T-cell (primary cell): ENCODE measurements at regions not wholly inside any gene's neighbourhood (a gene's known extent, or its start where the extent isn't known, plus 50 kb on each side); places are given as distances from the start of the nearest gene placed in this dataset.

Source experiments
- ATAC-seq, 4 experiments: fragments of 200-7000 bp in 3 of 4; fragments of 150-1000 bp in 1 of 4; cut with Tn5 transposase; replicated peaks in 1 of 4; 1 replicate in 3 of 4; 2 replicates in 1 of 4; pipeline ENCODE4 v1.10.0; 2021; ENCODE audit warnings: moderate library complexity in 3 of 4, mild to moderate bottlenecking in 2 of 4, moderate number of reproducible peaks in 1 of 4
- CTCF ChIA-PET, 2 donors: fragments of 300-600 bp; sonication (Branson Sonifier 250); formaldehyde crosslinking; loops; one replicate each; lab custom pipeline; 2022; ENCODE audit warnings: antibody characterized with exemption in 2 of 2; lab: Charles Lee
- POLR2A ChIA-PET, 2 donors: fragments of 300-600 bp; sonication (Branson Sonifier 250); formaldehyde crosslinking; loops; one replicate each; lab custom pipeline; 2022; ENCODE audit warnings: antibody characterized with exemption in 2 of 2; lab: Charles Lee
- DNase-seq, 35 experiments: peaks; one replicate each; pipeline versions ENCODE4 v3.0.0 to v3.0.0-alpha.2; 2013 to 2023
- H3K27ac ChIP-seq: one replicate; pipeline ENCODE4 v1.5.1; 2013; ENCODE audit warnings: low read length
- H3K27me3 ChIP-seq, 2 experiments: replicated peaks in 1 of 2; 1 replicate in 1 of 2; 2 replicates in 1 of 2; pipeline versions ENCODE4 v1.6.1 to v1.7.0; 2013; ENCODE audit warnings: low read length in 1 of 2, mixed read lengths in 1 of 2; ENCODE audit not compliant: control insufficient read depth in 2 of 2, insufficient read depth in 2 of 2; ENCODE audit errors: extremely low read depth in 1 of 2
- H3K36me3 ChIP-seq, 2 donors: 1 replicate in 1 of 2; 2 replicates in 1 of 2; pipeline versions ENCODE4 v1.6.1 to v1.7.0; 2013; ENCODE audit warnings: low read length in 1 of 2; ENCODE audit not compliant: control insufficient read depth in 2 of 2, insufficient read depth in 1 of 2; ENCODE audit errors: extremely low read depth in 1 of 2
- H3K4me1 ChIP-seq, 2 experiments: 1 replicate in 1 of 2; 2 replicates in 1 of 2; pipeline versions ENCODE4 v1.6.1 to v1.7.0; 2013; ENCODE audit warnings: low read length in 2 of 2, mixed read lengths in 1 of 2; ENCODE audit not compliant: insufficient read depth in 2 of 2, control insufficient read depth in 1 of 2; ENCODE audit errors: extremely low read depth in 1 of 2
- H3K4me3 ChIP-seq, 2 donors: 1 replicate in 1 of 2; 2 replicates in 1 of 2; pipeline versions ENCODE4 v1.5.1 to v1.7.0; 2013; ENCODE audit warnings: mild to moderate bottlenecking in 2 of 2, low read length in 1 of 2, moderate library complexity in 1 of 2; ENCODE audit not compliant: control insufficient read depth in 1 of 2; ENCODE audit errors: extremely low read depth in 1 of 2
- H3K9me3 ChIP-seq: 2 replicates; pipeline ENCODE4 v1.7.0; 2013
- H3K27ac Mint-ChIP-seq, 2 donors: one replicate each; pipeline ENCODE4 v1.8.0; 2020 to 2021; ENCODE audit warnings: mild to moderate bottlenecking in 2 of 2, mixed read lengths in 2 of 2
- H3K27me3 Mint-ChIP-seq, 2 donors: one replicate each; pipeline ENCODE4 v1.8.0; 2021 to 2022; ENCODE audit warnings: mixed read lengths in 2 of 2
- H3K36me3 Mint-ChIP-seq: one replicate; pipeline ENCODE4 v1.8.0; 2021; ENCODE audit warnings: mixed read lengths
- H3K4me1 Mint-ChIP-seq, 3 donors: one replicate each; pipeline ENCODE4 v1.8.0; 2020 to 2022; ENCODE audit warnings: mixed read lengths in 3 of 3, mild to moderate bottlenecking in 1 of 3
- H3K4me3 Mint-ChIP-seq, 3 donors: one replicate each; pipeline ENCODE4 v1.8.0; 2020 to 2022; ENCODE audit warnings: mild to moderate bottlenecking in 3 of 3, mixed read lengths in 3 of 3, moderate library complexity in 3 of 3
- H3K9me3 Mint-ChIP-seq, 3 donors: one replicate each; pipeline ENCODE4 v1.8.0; 2020 to 2022; ENCODE audit warnings: mixed read lengths in 3 of 3
- WGBS: methylation state at CpG from one replicate; pipeline ENCODE4 v1.1.5; 2013; ENCODE audit warnings: missing lambda C conversion rate; ENCODE audit not compliant: insufficient coverage; 5-methylcytosine and 5-hydroxymethylcytosine counted together

DNA sequence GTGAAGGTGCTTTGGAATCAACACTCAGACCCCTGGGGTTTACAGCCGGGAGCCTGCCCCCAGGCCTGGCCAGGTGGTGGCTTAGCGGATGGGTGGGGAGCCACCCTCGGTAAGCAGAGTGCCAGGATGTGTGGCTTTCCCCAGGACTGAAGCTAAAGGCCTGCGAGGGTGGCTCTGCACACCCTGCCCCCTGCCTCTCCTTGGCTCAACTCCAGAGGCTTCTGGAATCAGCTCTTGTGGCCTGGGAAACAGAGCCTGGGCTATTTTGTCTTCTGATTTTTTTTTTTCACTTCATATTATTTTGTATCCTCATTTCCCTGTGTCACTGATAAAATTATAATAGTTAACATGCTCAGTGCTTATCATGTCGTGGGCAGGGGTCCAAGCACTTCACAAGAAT, 79.8 kb downstream of the RHOB start:
- CTCF ChIA-PET = interaction anchor here in 1 of 2 donors (0.6 kb wide), 1 partner anchor 56 kb away, joined by 4 read pairs; no protein-coding TSS in a partner anchor
- H3K27me3 ChIP-seq = peaks cover 0 to 5% of the 10 kb centered on the region in 2 experiments
- WGBS = 70% methylated on average over 4 of the region's 5 CpGs
- no peak overlapping the region for H3K4me3 ChIP-seq
- no peak overlapping the region for H3K4me3 Mint-ChIP-seq
- ATAC-seq (no peak), DNase-seq (no peak)
- H3K27me3 Mint-ChIP-seq = peaks cover 4 to 9% of the 10 kb centered on the region in 2 donors
- POLR2A ChIA-PET = no interaction called here
- H3K36me3 ChIP-seq = no peaks in the 10 kb centered on the region
- H3K4me1 ChIP-seq = no peaks in the 10 kb centered on the region
- peaks cover 0 to 4% (median 3%) of the 10 kb centered on the region in 3 donors for H3K4me1 Mint-ChIP-seq
- no peaks in the 10 kb centered on the region for H3K9me3 ChIP-seq
- H3K9me3 Mint-ChIP-seq = no peaks in the 10 kb centered on the region
- H3K27ac ChIP-seq = no peak overlapping the region
- no peak overlapping the region for H3K27ac Mint-ChIP-seq
- no peaks in the 10 kb centered on the region for H3K36me3 Mint-ChIP-seq

DNA sequence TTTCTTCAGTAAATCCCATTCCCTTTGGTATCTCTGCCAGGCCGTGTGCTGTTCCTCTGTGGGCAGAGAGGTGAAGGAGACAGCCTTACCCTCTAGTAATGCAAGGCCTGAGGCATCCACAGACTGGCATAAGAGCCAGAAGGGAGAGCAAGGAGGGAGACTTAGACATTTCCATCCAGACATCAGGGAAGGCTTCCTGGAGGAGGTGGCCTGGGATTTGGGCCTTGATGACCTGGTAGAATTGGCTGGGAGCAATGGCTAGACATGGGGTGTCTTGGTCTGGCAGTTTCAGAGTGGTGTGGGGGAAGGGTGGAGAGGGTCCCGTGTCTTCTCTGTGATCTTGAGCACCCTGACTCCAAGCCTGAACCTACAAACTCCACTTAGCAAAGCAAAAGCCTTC, 81.8 kb downstream of the RHOB start:
- DNase-seq (no peak), ATAC-seq (no peak)
- Histone ChIP-seq H3K36me3 (no peaks in the 10 kb centered on the region), H3K27me3 (peaks cover 0 to 10% of the 10 kb centered on the region in 2 experiments), H3K4me1 (no peaks in the 10 kb centered on the region), H3K27ac (no peak overlapping the region), H3K4me3 (no peak overlapping the region), H3K9me3 (no peaks in the 10 kb centered on the region)
- no peak overlapping the region for H3K4me3 Mint-ChIP-seq
- no peak overlapping the region for H3K27ac Mint-ChIP-seq
- CTCF ChIA-PET = no interaction called here
- no peaks in the 10 kb centered on the region for H3K9me3 Mint-ChIP-seq
- POLR2A ChIA-PET = no interaction called here
- no peaks in the 10 kb centered on the region for H3K36me3 Mint-ChIP-seq
- peaks cover 4% of the 10 kb centered on the region in 2 donors for H3K27me3 Mint-ChIP-seq
- peaks cover 0 to 4% (median 3%) of the 10 kb centered on the region in 3 donors for H3K4me1 Mint-ChIP-seq
- no CpG with 5 or more reads among the region's 2 CpGs for WGBS

DNA sequence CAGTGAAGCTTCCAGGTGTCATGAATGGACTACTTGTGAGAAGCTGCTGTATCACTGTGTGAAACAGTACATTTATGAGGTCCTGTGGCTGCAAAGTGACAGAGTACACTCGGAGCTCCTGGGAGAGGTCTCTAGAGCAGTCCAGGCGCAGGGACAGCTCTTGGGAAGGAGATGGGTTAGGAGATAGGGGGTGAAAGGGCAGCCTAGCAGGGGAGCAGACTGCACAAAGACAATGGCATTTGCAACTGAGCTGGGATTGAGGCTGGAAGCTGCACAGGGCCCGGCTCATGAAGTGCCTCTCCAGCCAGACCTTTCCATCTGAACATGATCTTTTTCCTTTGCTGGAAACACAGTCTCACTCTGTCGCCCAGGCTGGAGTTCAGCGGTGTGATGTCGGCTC, 83.6 kb downstream of the RHOB start:
- no peak overlapping the region for H3K4me3 ChIP-seq
- H3K27me3 Mint-ChIP-seq = peaks cover 0 to 2% of the 10 kb centered on the region in 2 donors
- no peak overlapping the region for H3K4me3 Mint-ChIP-seq
- no peak overlapping the region for H3K27ac ChIP-seq
- no peaks in the 10 kb centered on the region for H3K9me3 ChIP-seq
- H3K36me3 Mint-ChIP-seq = no peaks in the 10 kb centered on the region
- H3K9me3 Mint-ChIP-seq = no peaks in the 10 kb centered on the region
- peaks cover 0 to 16% of the 10 kb centered on the region in 2 experiments for H3K27me3 ChIP-seq
- no peak for ATAC-seq
- H3K36me3 ChIP-seq = no peaks in the 10 kb centered on the region
- DNase-seq = no peak
- peaks cover 0 to 3% (median 0%) of the 10 kb centered on the region in 3 donors for H3K4me1 Mint-ChIP-seq
- H3K27ac Mint-ChIP-seq = no peak overlapping the region
- ChIA-PET POLR2A (no interaction called here), CTCF (no interaction called here)
- WGBS = 76% methylated on average over 3 of the region's 6 CpGs
- H3K4me1 ChIP-seq = no peaks in the 10 kb centered on the region

DNA sequence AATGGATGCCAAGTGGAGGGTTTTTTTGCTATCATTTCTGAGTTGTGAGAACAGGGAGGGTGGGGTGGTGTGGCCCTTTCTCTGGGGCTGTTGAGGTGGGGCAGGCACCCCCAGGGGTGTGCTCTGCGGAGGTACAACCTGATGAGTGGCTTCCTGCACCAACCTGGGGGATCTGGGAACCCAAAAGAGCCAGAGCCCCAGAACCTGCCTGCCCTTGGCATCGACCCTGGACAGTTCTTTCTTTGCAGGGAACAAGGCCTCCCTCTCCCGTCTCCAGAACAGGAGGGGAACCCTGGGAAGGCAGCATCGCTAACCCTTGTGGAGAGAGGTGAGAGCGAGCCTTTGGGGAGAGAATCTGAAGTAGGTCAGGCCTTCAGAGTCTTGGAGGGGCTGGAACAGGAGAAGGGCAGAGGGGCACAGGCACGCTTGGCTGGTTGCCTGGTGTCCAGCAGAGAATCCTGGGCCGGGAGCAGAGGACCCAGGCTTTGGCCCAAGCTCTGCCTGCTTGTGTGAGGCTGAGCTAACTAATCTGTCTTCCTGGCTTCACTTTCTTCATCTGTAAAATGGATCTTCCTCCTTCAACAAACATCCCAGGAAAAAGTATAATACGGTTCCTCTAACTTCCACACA, 84.9 kb downstream of the RHOB start:
- DNase-seq (no peak), ATAC-seq (no peak)
- peaks cover 0 to 2% of the 10 kb centered on the region in 2 donors for H3K27me3 Mint-ChIP-seq
- WGBS = 68% methylated on average over 6 of the region's 8 CpGs
- H3K36me3 Mint-ChIP-seq = no peaks in the 10 kb centered on the region
- no peak overlapping the region for H3K4me3 Mint-ChIP-seq
- Histone ChIP-seq H3K36me3 (no peaks in the 10 kb centered on the region), H3K9me3 (no peaks in the 10 kb centered on the region), H3K4me3 (no peak overlapping the region), H3K27me3 (peaks cover 0 to 17% of the 10 kb centered on the region in 2 experiments), H3K4me1 (no peaks in the 10 kb centered on the region), H3K27ac (no peak overlapping the region)
- CTCF ChIA-PET = no interaction called here
- H3K4me1 Mint-ChIP-seq = no peaks in the 10 kb centered on the region
- H3K9me3 Mint-ChIP-seq = no peaks in the 10 kb centered on the region
- no peak overlapping the region for H3K27ac Mint-ChIP-seq
- POLR2A ChIA-PET = no interaction called here

DNA sequence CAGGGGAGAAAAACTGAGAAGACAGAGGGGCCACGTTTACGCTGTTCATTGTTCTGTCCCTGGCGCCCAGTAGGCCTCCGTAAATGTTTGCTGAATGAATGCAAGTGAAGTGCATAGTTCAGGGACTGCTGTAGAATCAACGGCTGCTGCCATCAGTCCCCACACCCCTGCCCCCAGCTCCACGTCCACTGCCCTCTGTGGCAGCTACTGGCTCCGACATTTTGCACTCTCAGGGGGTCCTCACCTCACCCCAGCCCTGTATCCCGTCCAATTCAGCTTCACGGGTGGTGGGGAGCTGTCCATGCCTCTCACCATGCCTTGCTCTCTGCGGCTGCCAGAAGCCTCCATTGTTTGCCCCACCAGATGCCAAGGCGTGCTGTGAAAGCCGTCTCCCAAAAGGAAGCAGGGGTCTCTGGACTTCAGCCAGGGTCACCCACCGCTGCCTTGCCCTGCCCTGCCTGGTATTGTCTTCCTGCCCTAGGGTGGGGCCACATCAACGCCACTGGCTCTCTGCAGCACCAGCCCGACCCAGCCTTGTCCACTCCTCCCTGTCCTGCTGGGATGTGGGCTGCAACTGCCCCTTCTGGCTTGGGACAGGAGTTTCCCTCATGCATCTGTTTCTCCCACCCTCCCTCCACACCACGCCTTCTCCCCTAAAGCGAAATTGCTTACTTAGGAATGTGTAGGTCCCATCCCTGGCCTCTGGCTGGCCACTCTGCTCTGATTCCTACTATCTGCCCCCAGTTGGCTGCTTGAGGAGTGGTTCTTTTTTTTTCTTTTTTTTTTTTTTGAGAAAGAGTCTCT, 86.0 kb downstream of the RHOB start:
- Mint-ChIP-seq H3K27me3 (peaks cover 0 to 2% of the 10 kb centered on the region in 2 donors), H3K4me3 (no peak overlapping the region), H3K27ac (no peak overlapping the region), H3K4me1 (no peaks in the 10 kb centered on the region), H3K36me3 (no peaks in the 10 kb centered on the region), H3K9me3 (no peaks in the 10 kb centered on the region)
- Histone ChIP-seq H3K27me3 (peaks cover 0 to 17% of the 10 kb centered on the region in 2 experiments), H3K9me3 (no peaks in the 10 kb centered on the region), H3K36me3 (no peaks in the 10 kb centered on the region), H3K4me1 (no peaks in the 10 kb centered on the region), H3K4me3 (no peak overlapping the region), H3K27ac (no peak overlapping the region)
- ATAC-seq (no peak), DNase-seq (no peak)
- CTCF ChIA-PET = no interaction called here
- POLR2A ChIA-PET = no interaction called here
- 83% methylated on average over 11 of the region's 17 CpGs for WGBS

DNA sequence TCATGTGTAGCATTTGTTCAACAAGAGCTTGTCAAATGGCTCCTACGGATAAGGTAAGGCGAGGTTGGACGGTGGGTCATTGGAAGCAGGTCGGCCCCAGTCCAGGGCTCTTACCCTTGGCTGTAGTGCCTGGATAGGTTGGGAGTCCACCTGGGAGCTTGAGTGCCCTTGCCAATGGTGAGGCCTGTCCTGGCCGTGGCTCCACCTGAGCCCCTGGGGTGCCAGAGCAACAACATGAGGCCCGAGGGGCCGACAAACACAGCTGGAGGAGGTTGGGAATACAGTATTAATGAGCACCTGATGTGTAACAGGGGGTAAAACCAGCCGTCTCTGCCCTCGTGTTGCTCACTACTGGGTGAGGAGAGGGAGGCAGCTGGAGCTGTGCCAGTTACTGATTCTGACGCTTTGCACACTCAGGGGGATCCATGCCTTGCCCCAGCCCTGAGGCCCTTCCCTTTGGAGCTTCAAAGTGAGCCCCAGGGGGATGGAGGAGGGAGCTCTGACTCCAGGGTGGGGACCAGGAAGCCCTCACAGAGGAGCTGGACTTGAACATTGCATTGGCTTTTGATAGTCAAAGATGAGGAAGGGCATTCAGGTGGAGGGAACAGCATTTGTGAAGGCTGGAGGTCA, 87.2 kb downstream of the RHOB start:
- DNase-seq = no peak

More for the DNA sequence above, 87.2 kb downstream of the RHOB start:
- Histone ChIP-seq H3K4me1 (no peaks in the 10 kb centered on the region), H3K4me3 (no peak overlapping the region), H3K27ac (no peak overlapping the region), H3K36me3 (no peaks in the 10 kb centered on the region), H3K9me3 (no peaks in the 10 kb centered on the region), H3K27me3 (peaks cover 0 to 23% of the 10 kb centered on the region in 2 experiments)
- Mint-ChIP-seq H3K36me3 (no peaks in the 10 kb centered on the region), H3K27ac (no peak overlapping the region), H3K4me3 (no peak overlapping the region), H3K9me3 (no peaks in the 10 kb centered on the region), H3K4me1 (no peaks in the 10 kb centered on the region), H3K27me3 (peaks cover 0 to 2% of the 10 kb centered on the region in 2 donors)
- WGBS = 80% methylated on average over 10 of the region's 10 CpGs
- CTCF ChIA-PET = no interaction called here
- no peak for ATAC-seq
- POLR2A ChIA-PET = no interaction called here
